ENCODE measurements at regions not wholly inside any gene's neighbourhood (a gene's known extent, or its start where the extent isn't known, plus 50 kb on each side); places are given as distances from the start of the nearest gene placed in this dataset.

GRCh38 chr4:179503976-179504375, 2061.7 kb upstream of the AGA start:
- DNase-seq = no peak

- no peak for DNase-seq
Observed at GRCh38 chr4:179509489-179509888, 2067.3 kb upstream of the AGA start.

GRCh38 chr4:179521952-179522351, 2079.7 kb upstream of the AGA start:
- no peak for DNase-seq

- no peak for DNase-seq
Observed at GRCh38 chr4:179530958-179531357, 2088.7 kb upstream of the AGA start.

GRCh38 chr4:179536694-179537093, 2094.5 kb upstream of the AGA start:
- DNase-seq = no peak

GRCh38 chr4:179539641-179540040, 2097.4 kb upstream of the AGA start:
- no peak for DNase-seq

- DNase-seq = no peak
Observed at GRCh38 chr4:179543771-179544170, 2101.5 kb upstream of the AGA start.

GRCh38 chr4:179544496-179544895, 2102.3 kb upstream of the AGA start:
- no peak for DNase-seq

- no peak for DNase-seq
Observed at GRCh38 chr4:179552131-179552530, 2109.9 kb upstream of the AGA start.

GRCh38 chr4:179563741-179564140, 2121.5 kb upstream of the AGA start:
- DNase-seq = no peak

GRCh38 chr4:179569549-179569948, 2127.3 kb upstream of the AGA start:
- DNase-seq = no peak

- no peak for DNase-seq
Observed at GRCh38 chr4:179582164-179582905, 2140.1 kb upstream of the AGA start.

GRCh38 chr4:179583221-179583620, 2141.0 kb upstream of the AGA start:
- no peak for DNase-seq

- no peak for DNase-seq
Observed at GRCh38 chr4:179584101-179584500, 2141.9 kb upstream of the AGA start.

- DNase-seq = no peak
Observed at GRCh38 chr4:179585761-179586160, 2143.5 kb upstream of the AGA start.

GRCh38 chr4:179586460-179586859, 2144.2 kb upstream of the AGA start:
- DNase-seq = no peak

GRCh38 chr4:179595671-179596410, 2153.6 kb upstream of the AGA start:
- no peak for DNase-seq

- no peak for DNase-seq
Observed at GRCh38 chr4:179596621-179597020, 2154.4 kb upstream of the AGA start.

- DNase-seq = no peak
Observed at GRCh38 chr4:179597301-179597700, 2155.1 kb upstream of the AGA start.

GRCh38 chr4:179601671-179602070, 2159.4 kb upstream of the AGA start:
- DNase-seq = no peak

GRCh38 chr4:179605196-179605595, 2163.0 kb upstream of the AGA start:
- DNase-seq = no peak

GRCh38 chr4:179607003-179607402, 2164.8 kb upstream of the AGA start:
- DNase-seq = no peak

- no peak for DNase-seq
Observed at GRCh38 chr4:179615704-179616103, 2173.5 kb upstream of the AGA start.

GRCh38 chr4:179618966-179619365, 2176.7 kb upstream of the AGA start:
- no peak for DNase-seq

- DNase-seq = no peak
Observed at GRCh38 chr4:179624768-179625181, 2182.5 kb upstream of the AGA start.

Measured in activated CD4-positive, alpha-beta T cell treated with anti-CD3 and anti-CD28 coated beads, Interleukin-2, amount 50 U/mL, for 48 hours (primary cell).